IMR-90 (cell line): ENCODE measurements at regions not wholly inside any gene's neighbourhood (a gene's known extent, or its start where the extent isn't known, plus 50 kb on each side); places are given as distances from the start of the nearest gene placed in this dataset.

ENCODE experiments used
- ATAC-seq: fragments of 200-7000 bp; cut with Tn5 transposase; 2 replicates; pipeline ENCODE4 v1.9.1; 2020; ENCODE audit warnings: low read depth, mild to moderate bottlenecking, moderate library complexity
- BruUV-seq: library from RNA; stranded (reverse); fragments of 400-500 nt; replicated peaks from 2 replicates; lab custom pipeline; 2021; lab: Mats Ljungman, UMichigan
- CTCF ChIA-PET: fragments of 300-600 bp; formaldehyde crosslinking; extraction: SDS; loops from one replicate; lab custom pipeline; 2021; ENCODE audit warnings: antibody characterized with exemption; lab: Yijun Ruan, JAX
- POLR2A ChIA-PET: fragments of 300-600 bp; sonication (Branson Sonifier 250); formaldehyde crosslinking; loops from one replicate; lab custom pipeline; 2022; ENCODE audit warnings: antibody characterized with exemption; ENCODE audit not compliant: unreplicated experiment; lab: Charles Lee
- DNase-seq: peaks from one replicate; pipeline ENCODE4 v3.0.0; 2013
- H2AFZ ChIP-seq: replicated peaks from 2 replicates; pipeline ENCODE3; 2013; ENCODE audit warnings: low read length, mild to moderate bottlenecking; ENCODE audit not compliant: poor library complexity
- H2AK5ac ChIP-seq: 2 replicates; pipeline ENCODE4 v1.6.1; 2013; ENCODE audit warnings: low read depth, low read length, inconsistent platforms
- H2AK9ac ChIP-seq: replicated peaks from 2 replicates; pipeline ENCODE3; 2013; ENCODE audit warnings: mild to moderate bottlenecking, low read depth, low read length, moderate library complexity; ENCODE audit not compliant: poor library complexity
- H2BK120ac ChIP-seq: 2 replicates; pipeline ENCODE4 v1.6.1; 2013; ENCODE audit warnings: low read depth, low read length, inconsistent platforms
- H2BK15ac ChIP-seq: 3 replicates; pipeline ENCODE4 v1.6.1; 2013; ENCODE audit warnings: low read depth, low read length, inconsistent platforms
- H2BK20ac ChIP-seq: 2 replicates; pipeline ENCODE4 v1.6.1; 2013; ENCODE audit warnings: low read depth, mild to moderate bottlenecking, inconsistent platforms, low read length, moderate library complexity
- H2BK5ac ChIP-seq: 2 replicates; pipeline ENCODE4 v1.6.1; 2013; ENCODE audit warnings: mild to moderate bottlenecking, low read depth, low read length, inconsistent platforms; ENCODE audit not compliant: poor library complexity, severe bottlenecking
- H3K14ac ChIP-seq: replicated peaks from 2 replicates; pipeline ENCODE4 v1.6.1; 2013; ENCODE audit warnings: low read depth, low read length, inconsistent platforms
- H3K18ac ChIP-seq: 2 replicates; pipeline ENCODE4 v1.6.1; 2013; ENCODE audit warnings: low read depth, low read length, control low read depth
- H3K23ac ChIP-seq: 2 replicates; pipeline ENCODE4 v1.6.1; 2013; ENCODE audit warnings: low read depth, low read length, inconsistent platforms
- H3K27ac ChIP-seq: 2 replicates; pipeline ENCODE4 v1.5.1; 2013; ENCODE audit warnings: mild to moderate bottlenecking, control low read depth, low read length; ENCODE audit not compliant: insufficient read depth
- H3K27me3 ChIP-seq: 2 replicates; pipeline ENCODE4 v1.6.1; 2013; ENCODE audit warnings: low read length; ENCODE audit not compliant: control insufficient read depth, insufficient read depth
- H3K36me3 ChIP-seq: 2 replicates; pipeline ENCODE4 v1.6.1; 2013; ENCODE audit warnings: low read length, mixed read lengths; ENCODE audit not compliant: control insufficient read depth, insufficient read depth
- H3K4ac ChIP-seq: 2 replicates; pipeline ENCODE4 v1.6.1; 2013; ENCODE audit warnings: low read depth, low read length, inconsistent platforms
- H3K4me1 ChIP-seq: 2 replicates; pipeline ENCODE4 v1.6.1; 2013; ENCODE audit warnings: low read length, mixed read lengths; ENCODE audit not compliant: control insufficient read depth, insufficient read depth
- H3K4me2 ChIP-seq: 2 replicates; pipeline ENCODE4 v1.6.1; 2013; ENCODE audit warnings: low read depth, mild to moderate bottlenecking, control low read depth, low read length, moderate library complexity
- H3K4me3 ChIP-seq: 2 replicates; pipeline ENCODE4 v1.5.1; 2013; ENCODE audit warnings: low read depth, mild to moderate bottlenecking, control low read depth, low read length, moderate library complexity; ENCODE audit not compliant: insufficient read depth
- H3K56ac ChIP-seq: 2 replicates; pipeline ENCODE4 v1.6.1; 2013; ENCODE audit warnings: low read length, inconsistent platforms; ENCODE audit not compliant: insufficient read depth; ENCODE audit errors: extremely low read depth
- H3K79me1 ChIP-seq, 2 experiments: 2 replicates each; pipeline ENCODE4 v1.6.1; 2013; ENCODE audit warnings: low read length in 2 of 2, inconsistent platforms in 1 of 2, low read depth in 1 of 2
- H3K9ac ChIP-seq: 2 replicates; pipeline ENCODE4 v1.6.1; 2013; ENCODE audit warnings: low read depth, low read length, control low read depth
- H3K9me1 ChIP-seq: 2 replicates; pipeline ENCODE4 v1.6.1; 2013; ENCODE audit warnings: low read length, inconsistent platforms; ENCODE audit not compliant: insufficient read depth
- H3K9me3 ChIP-seq: 2 replicates; pipeline ENCODE4 v1.6.1; 2013; ENCODE audit warnings: low read length; ENCODE audit not compliant: control insufficient read depth, insufficient read depth
- H4K20me1 ChIP-seq: 2 replicates; pipeline ENCODE4 v1.6.1; 2013; ENCODE audit warnings: low read length, inconsistent platforms; ENCODE audit not compliant: insufficient read depth
- H4K5ac ChIP-seq: 2 replicates; pipeline ENCODE4 v1.6.1; 2013; ENCODE audit warnings: mild to moderate bottlenecking, low read depth, low read length, control low read depth
- H4K8ac ChIP-seq, 2 experiments: 2 replicates each; pipeline ENCODE4 v1.6.1; 2013; ENCODE audit warnings: low read depth in 2 of 2, low read length in 2 of 2, control low read depth in 1 of 2, inconsistent platforms in 1 of 2
- H4K91ac ChIP-seq: 2 replicates; pipeline ENCODE4 v1.6.1; 2013; ENCODE audit warnings: low read depth, low read length, inconsistent platforms; ENCODE audit not compliant: insufficient read depth
- BHLHE40 ChIP-seq: fragments of 150-350 bp; IDR thresholded peaks from 2 replicates; pipeline ENCODE4 v1.6.1; 2016; ENCODE audit warnings: mild to moderate bottlenecking, low read depth, low read length
- MAZ ChIP-seq: IDR thresholded peaks from 2 replicates; pipeline ENCODE4 v1.6.1; 2012; ENCODE audit warnings: low read depth, mild to moderate bottlenecking, low read length, improper control_type of control experiment, moderate library complexity, borderline replicate concordance
- RCOR1 ChIP-seq: IDR thresholded peaks from 2 replicates; pipeline ENCODE4 v1.6.1; 2012; ENCODE audit warnings: mild to moderate bottlenecking, low read length, improper control_type of control experiment; ENCODE audit not compliant: insufficient replicate concordance
- RFX5 ChIP-seq: IDR thresholded peaks from 2 replicates; pipeline ENCODE4 v1.8.0; 2012; ENCODE audit warnings: low read depth, mild to moderate bottlenecking, low read length, moderate library complexity
- WGBS, 2 experiments: methylation state at CpG; one replicate each; pipeline versions ENCODE4 v1.1.5 to v1.1.7; 2013; ENCODE audit warnings: missing lambda C conversion rate in 2 of 2; ENCODE audit not compliant: insufficient read length in 1 of 2; ENCODE audit errors: extremely low coverage in 2 of 2; 5-methylcytosine and 5-hydroxymethylcytosine counted together
- dilution Hi-C: fragments of 300-500 bp; cut with HindIII; formaldehyde crosslinking; loops from one replicate; pipeline ENCODE4 v1.14.3; 2018; ENCODE audit warnings: low sequenced_read_pairs; ENCODE audit not compliant: unreplicated experiment
- in situ Hi-C: fragments of 300-500 bp; cut with MboI; formaldehyde crosslinking; loops from 3 replicates; pipeline ENCODE4 v1.14.3; 2019; ENCODE audit warnings: low sequenced_read_pairs, inconsistent platforms, mixed read lengths
- intact Hi-C: fragments of 100-400 bp; cut with micrococcal nuclease; formaldehyde crosslinking; loops from 2 replicates; pipeline ENCODE4 v1.10.0; 2022

- no peak overlapping the region for H3K4me2 ChIP-seq
- H2BK5ac ChIP-seq = no peak overlapping the region
- H3K79me1 ChIP-seq = no peaks in the 10 kb centered on the region
- intact Hi-C loops (no loop called here), in situ Hi-C loops (no loop called here), dilution Hi-C loops (no loop called here)
- no peaks in the 10 kb centered on the region for H4K20me1 ChIP-seq
- DNase-seq (no peak), ATAC-seq (no peak)
- H2AK9ac ChIP-seq = no peak overlapping the region
- no peak overlapping the region for H2AK5ac ChIP-seq
- no peaks in the 10 kb centered on the region for H3K27me3 ChIP-seq
- TF ChIP-seq BHLHE40 (no peak), MAZ (no peak), RFX5 (no peak), RCOR1 (no peak)
- 0 out of 2 replicates have a peak, but pooled peaks cover 2% of the 10 kb centered on the region for H3K4me1 ChIP-seq
- no peaks in the 10 kb centered on the region for H3K9me3 ChIP-seq
- H2BK20ac ChIP-seq = no peak overlapping the region
- no peak overlapping the region for H4K5ac ChIP-seq
- ChIA-PET CTCF (no interaction called here), POLR2A (no interaction called here)
- no peak overlapping the region for H2AFZ ChIP-seq
- no peak overlapping the region for H4K91ac ChIP-seq
- 100% methylated on average over 1 of the region's 7 CpGs; no CpG with 5 or more reads in 1 of the 2 experiments for WGBS, 2 experiments
- H3K27ac ChIP-seq = no peak overlapping the region
- H2BK15ac ChIP-seq = no peak overlapping the region
- H3K14ac ChIP-seq = no peak overlapping the region
- no peaks in the 10 kb centered on the region for H3K36me3 ChIP-seq
- H3K23ac ChIP-seq = no peak overlapping the region
- no peak overlapping the region for H3K9ac ChIP-seq
- no peak overlapping the region for H3K4me3 ChIP-seq
- no TSS peak for BruUV-seq
- H4K8ac ChIP-seq = no peak overlapping the region
- no peak overlapping the region for H3K56ac ChIP-seq
- no peak overlapping the region for H3K4ac ChIP-seq
- H3K18ac ChIP-seq = no peak overlapping the region
- H2BK120ac ChIP-seq = no peak overlapping the region
- H3K9me1 ChIP-seq = no peaks in the 10 kb centered on the region
Measured at GRCh38 chr2:144999071-144999875, 479.4 kb upstream of the ZEB2 start.
